Testis (tissue), 2 donors: ENCODE measurements at regions not wholly inside any gene's neighbourhood (a gene's known extent, or its start where the extent isn't known, plus 50 kb on each side); places are given as distances from the start of the nearest gene placed in this dataset.

Source experiments
- POLR2A ChIP-seq: fragments of 450-650 bp; IDR thresholded peaks from one replicate; pipeline ENCODE4 v1.6.1; 2017; ENCODE audit warnings: antibody characterized with exemption, mild to moderate bottlenecking, moderate library complexity
- TF ChIP-seq, protein P1 (sequence below), 3 experiments: fragments of 450-650 bp in 2 of 3; fragments of 200-600 bp in 1 of 3; sonication (generic) in 1 of 3; IDR thresholded peaks; one replicate each; pipeline ENCODE4 v1.5.1; 2016 to 2019; ENCODE audit warnings: antibody characterized with exemption in 3 of 3, mild to moderate bottlenecking in 2 of 3, moderate library complexity in 1 of 3

DNA sequence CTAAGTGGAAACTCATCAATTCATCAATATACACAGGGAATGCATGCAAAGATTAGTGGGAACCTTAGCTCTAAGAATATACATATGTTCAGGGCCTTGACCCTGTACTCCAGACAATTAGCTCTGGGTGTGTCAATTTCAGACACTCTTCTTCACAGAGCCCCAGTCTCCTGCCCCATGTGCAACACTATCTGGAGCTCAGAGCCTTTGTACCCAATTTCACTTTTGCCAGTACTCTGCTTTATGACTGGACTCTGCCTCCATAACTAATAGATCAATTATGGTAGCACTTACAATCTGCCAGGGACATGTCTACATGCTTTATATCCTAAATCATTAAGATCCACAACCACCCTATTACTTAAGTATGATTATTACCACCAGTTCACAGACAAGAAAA is 152.5 kb upstream of the PLEKHG7 start:
- TF ChIP-seq, protein P1, sequence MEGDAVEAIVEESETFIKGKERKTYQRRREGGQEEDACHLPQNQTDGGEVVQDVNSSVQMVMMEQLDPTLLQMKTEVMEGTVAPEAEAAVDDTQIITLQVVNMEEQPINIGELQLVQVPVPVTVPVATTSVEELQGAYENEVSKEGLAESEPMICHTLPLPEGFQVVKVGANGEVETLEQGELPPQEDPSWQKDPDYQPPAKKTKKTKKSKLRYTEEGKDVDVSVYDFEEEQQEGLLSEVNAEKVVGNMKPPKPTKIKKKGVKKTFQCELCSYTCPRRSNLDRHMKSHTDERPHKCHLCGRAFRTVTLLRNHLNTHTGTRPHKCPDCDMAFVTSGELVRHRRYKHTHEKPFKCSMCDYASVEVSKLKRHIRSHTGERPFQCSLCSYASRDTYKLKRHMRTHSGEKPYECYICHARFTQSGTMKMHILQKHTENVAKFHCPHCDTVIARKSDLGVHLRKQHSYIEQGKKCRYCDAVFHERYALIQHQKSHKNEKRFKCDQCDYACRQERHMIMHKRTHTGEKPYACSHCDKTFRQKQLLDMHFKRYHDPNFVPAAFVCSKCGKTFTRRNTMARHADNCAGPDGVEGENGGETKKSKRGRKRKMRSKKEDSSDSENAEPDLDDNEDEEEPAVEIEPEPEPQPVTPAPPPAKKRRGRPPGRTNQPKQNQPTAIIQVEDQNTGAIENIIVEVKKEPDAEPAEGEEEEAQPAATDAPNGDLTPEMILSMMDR (IDR thresholded peaks at IDR 0.05): no peak
- no peak for TF ChIP-seq POLR2A
